Uterus (tissue), 3 donors: ENCODE measurements at regions not wholly inside any gene's neighbourhood (a gene's known extent, or its start where the extent isn't known, plus 50 kb on each side); places are given as distances from the start of the nearest gene placed in this dataset.

ENCODE experiments used
- DNase-seq, 2 donors: peaks; one replicate each; pipeline ENCODE4 v3.0.0-alpha.2; 2019 to 2020
- H3K27ac ChIP-seq, 2 donors: fragments of 200-600 bp; sonication (generic); 1 replicate in 1 of 2; 2 replicates in 1 of 2; pipeline ENCODE4 v1.5.1; 2016 to 2018
- H3K27me3 ChIP-seq, 2 donors: fragments of 200-600 bp; sonication (generic); one replicate each; pipeline ENCODE4 v1.5.1; 2018 to 2019; ENCODE audit warnings: control low read depth in 1 of 2
- H3K36me3 ChIP-seq, 2 donors: fragments of 200-600 bp; sonication (generic); one replicate each; pipeline ENCODE4 v1.5.1; 2019; ENCODE audit warnings: control low read depth in 1 of 2
- H3K4me1 ChIP-seq, 2 donors: fragments of 200-600 bp; sonication (generic); one replicate each; pipeline ENCODE4 v1.5.1; 2018 to 2019; ENCODE audit warnings: control low read depth in 1 of 2
- H3K4me3 ChIP-seq, 2 donors: fragments of 200-600 bp; sonication (generic); 1 replicate in 1 of 2; 2 replicates in 1 of 2; pipeline ENCODE4 v1.5.1; 2018 to 2019; ENCODE audit warnings: mild to moderate bottlenecking in 1 of 2
- H3K9me3 ChIP-seq, 2 donors: fragments of 200-600 bp; sonication (generic); one replicate each; pipeline ENCODE4 v1.5.1; 2019; ENCODE audit warnings: control low read depth in 1 of 2
- POLR2A ChIP-seq, 2 donors: fragments of 450-650 bp; IDR thresholded peaks; one replicate each; pipeline ENCODE4 v1.6.1; 2016; ENCODE audit warnings: antibody characterized with exemption in 2 of 2, mild to moderate bottlenecking in 1 of 2, moderate library complexity in 1 of 2
- intact Hi-C: fragments of 100-400 bp; cut with DNase I; formaldehyde crosslinking; loops from one replicate; pipeline ENCODE4 v1.15.1; 2023; ENCODE audit warnings: low total_unique reads
- TF ChIP-seq, protein P1 (sequence below), 4 experiments: fragments of 200-600 bp in 2 of 4; fragments of 450-650 bp in 2 of 4; sonication (generic) in 2 of 4; IDR thresholded peaks; one replicate each; pipeline ENCODE4 v1.5.1; 2016 to 2019; ENCODE audit warnings: antibody characterized with exemption in 4 of 4, mild to moderate bottlenecking in 2 of 4, moderate library complexity in 1 of 4
- donor health status: DM: yes; HTN: yes; CAD: no.

DNA sequence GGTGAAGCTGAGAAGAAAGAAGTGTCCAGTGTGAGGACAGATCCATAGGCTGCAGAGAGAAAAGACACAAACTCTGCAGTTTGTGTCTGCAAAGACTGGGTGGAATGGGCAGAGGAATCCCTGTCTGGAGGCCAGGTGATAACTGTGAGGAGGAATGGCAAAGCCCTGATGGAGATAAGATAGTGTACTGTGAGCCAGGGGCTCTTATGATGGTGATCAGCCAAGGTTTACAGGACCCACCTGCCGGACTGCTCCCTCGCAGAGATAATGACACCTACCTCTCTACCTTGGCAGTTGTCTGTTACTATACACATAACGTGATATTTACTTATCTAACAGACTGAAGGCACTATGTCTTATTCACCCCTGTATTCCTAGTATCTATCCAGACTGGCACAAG is 92.6 kb upstream of the ASIC2 start:
- no peaks in the 10 kb centered on the region for H3K9me3 ChIP-seq
- intact Hi-C loops: no loop called here
- no peak overlapping the region for H3K27ac ChIP-seq
- H3K4me3 ChIP-seq: no peak overlapping the region
- no peak for TF ChIP-seq POLR2A (IDR thresholded peaks at IDR 0.05)
- TF ChIP-seq, protein P1, sequence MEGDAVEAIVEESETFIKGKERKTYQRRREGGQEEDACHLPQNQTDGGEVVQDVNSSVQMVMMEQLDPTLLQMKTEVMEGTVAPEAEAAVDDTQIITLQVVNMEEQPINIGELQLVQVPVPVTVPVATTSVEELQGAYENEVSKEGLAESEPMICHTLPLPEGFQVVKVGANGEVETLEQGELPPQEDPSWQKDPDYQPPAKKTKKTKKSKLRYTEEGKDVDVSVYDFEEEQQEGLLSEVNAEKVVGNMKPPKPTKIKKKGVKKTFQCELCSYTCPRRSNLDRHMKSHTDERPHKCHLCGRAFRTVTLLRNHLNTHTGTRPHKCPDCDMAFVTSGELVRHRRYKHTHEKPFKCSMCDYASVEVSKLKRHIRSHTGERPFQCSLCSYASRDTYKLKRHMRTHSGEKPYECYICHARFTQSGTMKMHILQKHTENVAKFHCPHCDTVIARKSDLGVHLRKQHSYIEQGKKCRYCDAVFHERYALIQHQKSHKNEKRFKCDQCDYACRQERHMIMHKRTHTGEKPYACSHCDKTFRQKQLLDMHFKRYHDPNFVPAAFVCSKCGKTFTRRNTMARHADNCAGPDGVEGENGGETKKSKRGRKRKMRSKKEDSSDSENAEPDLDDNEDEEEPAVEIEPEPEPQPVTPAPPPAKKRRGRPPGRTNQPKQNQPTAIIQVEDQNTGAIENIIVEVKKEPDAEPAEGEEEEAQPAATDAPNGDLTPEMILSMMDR (IDR thresholded peaks at IDR 0.05): no peak
- no peak for DNase-seq
- H3K27me3 ChIP-seq: no peaks in the 10 kb centered on the region
- no peaks in the 10 kb centered on the region for H3K36me3 ChIP-seq
- no peaks in the 10 kb centered on the region for H3K4me1 ChIP-seq

- DNase-seq: no peak
- Histone ChIP-seq H3K27ac (no peak overlapping the region), H3K27me3 (no peaks in the 10 kb centered on the region), H3K4me3 (no peak overlapping the region), H3K36me3 (no peaks in the 10 kb centered on the region), H3K9me3 (no peaks in the 10 kb centered on the region), H3K4me1 (no peaks in the 10 kb centered on the region)
- intact Hi-C loops: no loop called here
- TF ChIP-seq, protein P1 (IDR thresholded peaks at IDR 0.05): no peak
- no peak for TF ChIP-seq POLR2A (IDR thresholded peaks at IDR 0.05)
Observed at GRCh38 chr17:33387406-33387805, 94.3 kb upstream of the ASIC2 start.

DNA sequence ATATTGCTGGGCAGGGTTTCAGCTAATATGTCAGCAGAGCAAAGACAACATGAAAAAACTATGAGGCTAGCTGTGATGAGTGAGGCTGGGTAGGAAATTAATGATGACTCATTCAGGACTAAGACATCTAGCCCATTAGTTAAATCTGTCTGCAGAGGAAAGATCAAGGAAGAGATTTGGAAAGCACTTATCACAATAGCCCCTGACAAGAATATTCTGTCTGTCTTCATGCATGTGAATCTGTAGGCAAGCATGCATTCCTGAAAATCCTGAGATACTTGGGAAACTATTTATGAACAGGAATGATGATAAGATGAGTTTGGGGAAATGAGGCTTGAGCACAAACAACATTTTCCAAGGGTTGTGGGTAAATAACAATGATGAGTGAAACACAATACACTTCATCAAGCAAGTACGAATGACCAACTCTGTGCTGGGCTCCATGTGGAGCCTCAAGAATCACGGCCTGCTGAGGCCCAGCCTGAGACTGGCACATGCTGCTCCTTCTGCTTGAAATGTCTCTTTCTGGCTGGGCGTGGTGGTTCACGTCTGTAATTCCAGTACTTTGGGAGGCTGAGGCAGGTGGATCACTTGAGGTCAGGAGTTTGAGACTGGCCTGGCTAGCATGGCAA is 96.5 kb upstream of the ASIC2 start:
- no peak overlapping the region for H3K4me3 ChIP-seq
- intact Hi-C loops: no loop called here
- no peak for DNase-seq

DNA sequence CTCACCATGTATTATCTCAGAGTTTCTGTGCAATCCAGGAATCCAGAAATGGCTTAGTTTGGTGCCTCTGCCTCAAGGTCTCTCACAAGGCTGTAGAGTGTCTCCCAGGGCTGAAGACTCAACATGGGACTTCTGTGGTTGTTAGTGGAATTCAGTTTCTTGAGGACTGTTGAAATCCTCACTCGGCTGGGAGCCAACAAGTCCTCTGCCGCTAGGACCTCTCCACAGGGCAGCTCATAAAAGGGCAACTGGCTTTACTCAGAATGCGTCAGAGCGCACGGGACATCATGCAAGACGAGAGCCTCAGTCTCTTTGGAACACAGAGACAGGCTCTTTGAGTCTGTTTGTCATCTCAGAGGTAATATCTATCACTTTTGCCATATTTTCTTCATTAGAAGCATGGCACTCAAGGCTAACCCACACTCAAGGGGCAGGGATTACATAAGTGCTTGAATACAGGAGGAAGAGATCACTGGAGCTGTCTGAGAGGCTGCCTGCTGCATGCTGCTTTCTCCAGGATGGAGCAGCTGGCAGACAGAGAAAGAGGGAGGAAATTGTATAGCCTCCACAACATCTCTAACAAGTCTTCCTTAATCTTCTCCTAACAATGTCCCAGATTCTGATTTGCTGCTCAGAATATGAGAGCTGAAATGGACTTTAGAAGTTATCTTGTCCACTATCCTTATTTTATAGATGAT is 97.5 kb upstream of the ASIC2 start:
- Histone ChIP-seq H3K36me3 (no peaks in the 10 kb centered on the region), H3K27me3 (no peaks in the 10 kb centered on the region), H3K9me3 (no peaks in the 10 kb centered on the region), H3K4me3 (no peak overlapping the region), H3K27ac (no peak overlapping the region), H3K4me1 (no peaks in the 10 kb centered on the region)
- TF ChIP-seq POLR2A (IDR thresholded peaks at IDR 0.05): no peak
- TF ChIP-seq, protein P1 (IDR thresholded peaks at IDR 0.05): no peak
- no peak for DNase-seq
- intact Hi-C loops: no loop called here

More for the DNA sequence above, 96.5 kb upstream of the ASIC2 start:
- Histone ChIP-seq H3K27ac (no peak overlapping the region), H3K9me3 (no peaks in the 10 kb centered on the region), H3K4me1 (no peaks in the 10 kb centered on the region), H3K27me3 (no peaks in the 10 kb centered on the region), H3K36me3 (no peaks in the 10 kb centered on the region)
- no peak for TF ChIP-seq POLR2A (IDR thresholded peaks at IDR 0.05)
- TF ChIP-seq, protein P1 (IDR thresholded peaks at IDR 0.05): no peak

DNA sequence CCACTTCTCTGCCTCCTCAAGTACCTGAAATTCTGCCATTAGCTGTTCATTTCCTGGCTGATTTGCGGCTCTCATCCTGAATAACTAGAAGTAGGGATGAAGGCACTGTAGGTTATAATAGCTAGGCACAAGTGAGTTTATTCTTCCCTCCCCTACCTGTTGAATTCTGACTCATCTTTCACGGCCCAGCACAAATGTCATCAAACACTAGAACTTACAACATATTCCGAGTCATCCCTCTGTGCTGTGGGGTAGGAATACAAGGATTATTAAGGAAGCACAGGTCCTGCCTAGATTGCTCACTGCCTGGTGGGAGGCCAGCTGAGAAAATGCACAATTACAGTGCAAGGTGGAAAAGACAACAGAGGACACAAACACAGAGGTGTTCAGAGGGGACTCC is 103.7 kb upstream of the ASIC2 start:
- no peaks in the 10 kb centered on the region for H3K4me1 ChIP-seq
- H3K27me3 ChIP-seq: no peaks in the 10 kb centered on the region
- DNase-seq: no peak
- no peaks in the 10 kb centered on the region for H3K9me3 ChIP-seq
- no peaks in the 10 kb centered on the region for H3K36me3 ChIP-seq
- no peak for TF ChIP-seq POLR2A (IDR thresholded peaks at IDR 0.05)
- TF ChIP-seq, protein P1 (IDR thresholded peaks at IDR 0.05): no peak
- H3K27ac ChIP-seq: no peak overlapping the region
- intact Hi-C loops: no loop called here
- no peak overlapping the region for H3K4me3 ChIP-seq
